NCI-H2107 (cell line): ENCODE measurements at regions not wholly inside any gene's neighbourhood (a gene's known extent, or its start where the extent isn't known, plus 50 kb on each side); places are given as distances from the start of the nearest gene placed in this dataset.
"Not testable (repeated sequence)": the region's sequence is repeated elsewhere in the genome, so short reads cannot be mapped to it uniquely, and the experiment has no call there.

ENCODE experiments used
- DNase-seq: peaks from one replicate; lab custom pipeline; 2025; lab: John Stamatoyannopoulos, UW

DNA sequence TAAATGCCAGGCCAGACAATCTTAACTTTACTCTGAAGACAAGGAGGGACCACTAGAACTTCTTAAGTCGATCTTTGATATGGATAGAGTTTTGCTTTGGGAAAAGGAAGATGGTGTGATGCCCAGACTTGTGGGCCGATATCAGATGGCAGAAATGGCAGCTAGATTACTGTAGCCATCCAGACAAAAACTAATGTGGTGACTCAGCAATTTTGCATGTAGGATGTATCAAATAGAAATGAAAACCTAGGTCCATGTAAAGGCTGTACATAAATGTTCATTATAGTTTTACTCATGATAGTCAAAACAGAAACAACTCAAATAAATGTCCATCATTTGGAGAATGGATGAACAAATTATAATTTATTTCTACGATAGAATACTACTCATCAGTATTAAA, 121.5 kb downstream of the APIP start:
- DNase-seq: no peak

DNA sequence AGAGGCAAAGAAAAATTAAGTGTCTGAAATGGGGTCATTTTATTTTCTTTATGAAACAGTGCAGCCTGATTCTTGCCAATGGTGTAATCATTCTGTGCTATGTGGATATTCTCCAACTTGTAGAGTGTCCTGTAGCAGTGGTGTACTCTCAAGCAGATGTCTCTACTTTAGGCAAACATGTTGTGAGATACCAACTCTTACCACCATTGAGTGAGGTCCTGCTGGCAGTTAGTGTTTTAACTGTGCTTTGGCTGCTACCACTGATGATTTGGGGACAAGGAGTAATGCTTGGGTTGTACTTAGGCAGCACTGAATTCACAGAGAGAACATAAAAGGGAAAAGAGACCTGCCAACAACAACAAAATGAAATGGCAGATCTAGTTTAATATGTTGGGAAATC, 122.5 kb downstream of the APIP start:
- DNase-seq: no peak

DNA sequence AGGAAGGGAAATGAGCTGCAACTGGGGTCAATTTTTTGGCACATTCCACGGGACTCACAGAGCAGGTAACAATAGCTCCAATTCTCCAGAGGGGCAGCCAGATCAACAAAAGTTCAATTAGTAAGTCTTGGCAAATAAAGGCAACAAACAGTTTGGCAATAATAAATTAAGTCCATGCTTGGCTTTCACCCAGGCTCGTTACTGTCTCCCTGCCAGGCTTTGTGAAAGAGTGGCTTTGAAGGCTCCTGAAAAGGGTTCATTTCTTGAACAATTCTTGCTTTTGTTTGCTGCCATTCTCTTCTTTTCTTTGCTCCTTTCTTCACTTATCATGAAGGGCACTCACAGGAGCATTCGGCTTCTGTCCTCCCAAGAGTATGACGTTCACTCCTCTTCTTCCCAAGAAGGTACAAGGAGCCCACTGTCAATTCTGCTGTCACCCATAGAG, 123.3 kb downstream of the APIP start:
- no peak for DNase-seq

DNA sequence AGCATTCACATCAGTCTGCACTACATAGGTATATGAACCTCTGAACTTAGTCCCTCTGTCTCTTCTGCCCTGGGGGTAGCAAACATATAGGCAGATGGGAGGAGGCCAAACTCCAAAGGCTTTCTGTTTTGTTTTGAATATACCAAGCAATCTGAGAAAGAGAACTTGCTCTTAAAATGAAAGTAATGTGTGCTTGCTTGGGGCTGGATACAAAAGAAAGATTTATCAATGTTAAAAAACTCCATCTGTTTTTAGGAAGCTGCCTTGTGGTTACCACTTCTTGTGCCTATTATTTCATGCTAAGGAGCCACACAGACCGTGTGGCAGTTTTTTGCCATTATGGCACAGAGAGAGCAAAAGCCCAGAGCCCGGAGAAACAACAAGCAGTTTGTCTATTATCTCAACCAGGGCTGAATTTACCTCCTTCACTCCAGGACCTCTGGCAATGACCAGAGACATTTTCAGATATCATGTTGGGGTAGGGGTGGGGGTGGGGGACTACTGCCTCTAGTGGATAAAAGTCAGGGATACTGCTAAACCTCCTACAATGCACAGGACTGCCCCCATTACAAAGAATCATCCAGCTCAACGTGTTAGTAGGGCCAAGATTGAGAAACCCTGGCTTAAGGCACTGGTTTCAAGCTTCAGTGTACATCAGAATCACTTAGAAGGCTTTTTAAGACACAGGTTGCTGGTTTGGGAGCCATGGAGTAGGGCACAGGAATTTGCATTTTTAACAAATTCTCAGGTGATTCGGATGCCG, 124.2 kb downstream of the APIP start:
- no peak for DNase-seq

DNA sequence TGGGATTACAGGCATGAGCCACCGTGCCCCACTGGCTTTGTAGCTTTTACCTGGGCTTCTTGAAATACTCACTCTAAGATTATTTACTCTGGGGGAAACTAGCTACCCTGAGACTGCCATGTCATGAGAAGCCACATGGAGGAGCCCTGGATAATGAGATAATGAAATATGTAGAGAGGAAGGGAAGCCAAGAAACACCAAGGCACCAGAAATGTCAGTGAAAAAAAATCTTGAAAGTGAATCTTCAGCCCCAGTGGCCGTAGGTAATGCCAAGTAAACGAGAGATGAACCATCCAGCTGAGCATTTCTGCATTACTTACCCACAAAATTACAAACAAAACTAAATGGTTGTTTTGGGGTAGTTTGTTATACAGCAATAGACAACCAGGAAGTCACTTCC, 125.6 kb downstream of the APIP start:
- no peak for DNase-seq

DNA sequence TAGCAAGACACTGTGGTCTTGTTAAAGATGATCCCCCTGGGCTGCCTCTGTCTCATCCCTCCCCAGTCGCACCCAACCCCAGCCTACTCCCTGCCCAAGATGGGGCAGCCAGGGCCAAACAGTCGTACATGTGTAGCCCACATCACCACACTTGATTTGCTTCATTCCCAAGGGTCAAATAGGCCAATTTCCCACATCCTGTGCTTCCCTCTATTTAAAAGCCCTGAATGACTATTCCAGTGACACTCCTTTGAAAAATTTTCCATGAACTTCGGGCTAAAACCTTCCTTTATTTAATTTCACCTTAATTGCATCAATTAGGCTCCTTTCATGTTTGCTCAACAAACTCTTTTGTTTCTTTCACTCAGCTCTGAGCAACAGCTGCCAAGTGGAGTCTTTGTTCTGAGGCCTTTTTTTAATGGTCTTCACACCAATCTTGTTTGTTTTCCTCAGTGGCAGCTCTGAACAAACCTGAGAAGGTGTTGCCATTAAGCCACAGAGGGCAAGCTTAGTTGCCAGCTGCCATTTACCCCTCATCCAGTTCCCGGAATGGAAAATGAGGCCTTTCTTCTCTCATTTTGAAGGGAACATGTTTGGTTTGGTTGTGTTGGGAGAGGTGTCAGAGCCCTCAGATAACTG, 126.9 kb downstream of the APIP start:
- DNase-seq: no peak

DNA sequence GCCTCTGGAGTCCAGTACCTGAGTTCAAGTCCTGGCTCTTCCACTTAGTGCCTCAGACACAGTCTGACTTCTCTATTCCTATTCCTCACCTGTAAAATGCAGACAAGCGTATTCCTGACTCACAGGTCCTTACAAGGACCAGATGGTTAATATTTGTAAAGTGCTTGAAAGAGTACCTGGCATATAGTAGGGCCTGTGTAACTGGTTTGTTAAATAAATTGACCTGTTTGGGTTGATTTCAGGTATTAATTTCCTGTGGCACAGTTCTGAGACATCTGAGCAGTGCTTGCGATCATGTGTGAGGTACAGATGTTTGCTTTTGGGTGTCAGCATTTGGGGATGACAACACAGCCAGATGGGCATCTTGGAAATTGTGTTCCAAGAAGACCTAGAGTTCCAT, 127.5 kb downstream of the APIP start:
- no peak for DNase-seq

DNA sequence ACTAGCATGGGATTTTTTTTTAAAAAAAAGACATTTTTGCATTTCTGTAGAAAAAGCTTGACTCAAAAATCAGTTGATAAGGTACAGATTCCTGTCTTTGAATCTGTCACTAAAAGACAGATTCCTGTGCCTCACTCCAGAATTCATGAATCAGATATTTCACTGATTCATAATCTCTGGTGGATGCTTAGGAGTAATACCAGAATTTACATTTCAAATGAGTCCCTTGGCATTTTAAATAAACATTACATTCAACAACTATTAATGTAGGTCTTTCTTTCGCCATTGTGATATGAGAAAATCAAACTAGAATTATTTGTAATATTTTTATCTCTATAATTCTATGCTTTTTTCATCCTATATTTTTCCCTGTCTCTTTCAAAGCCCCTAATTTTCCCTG, 128.3 kb downstream of the APIP start:
- DNase-seq: no peak

DNA sequence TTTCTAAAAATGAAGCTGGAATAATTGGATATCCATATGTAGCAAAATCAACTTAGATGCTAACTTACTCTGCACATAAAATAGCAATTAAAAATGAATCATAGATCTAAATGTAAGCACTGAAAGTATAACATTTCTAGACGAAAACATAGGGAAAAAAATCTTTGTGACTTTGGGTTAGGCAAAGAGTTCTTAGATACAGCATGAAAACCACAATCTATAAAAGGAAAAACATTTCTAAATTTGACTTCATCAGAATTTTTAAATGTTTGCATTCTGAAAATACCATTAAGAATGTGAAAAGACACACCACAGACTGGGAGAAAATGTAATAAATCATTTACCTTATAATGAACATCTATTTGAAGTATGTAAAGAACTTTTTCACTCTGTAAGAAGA, 128.8 kb downstream of the APIP start:
- no peak for DNase-seq

DNA sequence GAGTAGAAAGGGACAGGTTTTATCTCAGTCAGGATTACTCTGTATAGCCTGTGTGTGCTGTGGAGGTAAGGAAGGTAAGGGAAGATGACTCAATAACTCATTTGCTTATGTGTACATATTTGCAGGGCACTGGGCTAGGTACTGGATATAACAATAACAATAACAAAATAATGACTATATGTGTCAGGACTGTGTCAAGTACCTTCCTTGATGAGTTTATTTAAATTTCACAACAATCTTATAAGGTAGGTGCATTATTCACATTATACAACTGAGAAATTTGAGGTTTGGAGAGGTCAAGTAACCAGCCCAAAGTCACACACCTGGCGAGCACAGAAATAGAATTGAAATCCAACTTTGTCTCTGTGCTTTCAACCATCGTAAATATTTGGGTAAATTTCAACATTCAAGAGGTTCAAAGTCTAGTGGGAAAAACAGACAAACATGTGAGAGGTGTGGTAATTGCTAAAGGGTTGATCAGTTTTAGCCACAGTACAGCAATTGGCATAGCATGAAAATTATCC, 131.8 kb downstream of the APIP start:
- no peak for DNase-seq

DNA sequence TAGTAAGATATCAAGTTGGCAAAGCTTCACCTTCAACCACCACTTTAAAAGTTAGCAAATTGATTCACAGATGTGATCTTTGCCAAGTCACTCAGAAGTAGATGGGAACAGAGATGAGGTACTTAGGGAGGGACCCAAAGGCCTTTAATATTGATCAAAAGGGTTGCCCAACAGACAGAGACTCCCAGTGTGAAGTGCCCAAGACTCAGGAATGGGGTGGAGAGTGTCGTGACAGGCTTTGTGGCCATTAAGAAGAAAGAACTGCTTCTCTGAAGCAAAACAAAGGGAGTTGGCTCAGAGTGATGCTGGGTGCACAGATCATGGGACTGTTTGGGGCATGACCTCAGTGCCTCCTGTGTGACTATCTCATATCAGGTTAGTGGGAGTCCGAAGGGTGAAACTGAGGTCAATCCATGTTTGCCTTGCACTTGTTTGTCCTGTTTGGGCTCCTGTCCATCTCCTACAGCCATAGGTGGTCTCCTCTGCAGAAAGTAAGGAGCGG, 132.3 kb downstream of the APIP start:
- DNase-seq: no peak

DNA sequence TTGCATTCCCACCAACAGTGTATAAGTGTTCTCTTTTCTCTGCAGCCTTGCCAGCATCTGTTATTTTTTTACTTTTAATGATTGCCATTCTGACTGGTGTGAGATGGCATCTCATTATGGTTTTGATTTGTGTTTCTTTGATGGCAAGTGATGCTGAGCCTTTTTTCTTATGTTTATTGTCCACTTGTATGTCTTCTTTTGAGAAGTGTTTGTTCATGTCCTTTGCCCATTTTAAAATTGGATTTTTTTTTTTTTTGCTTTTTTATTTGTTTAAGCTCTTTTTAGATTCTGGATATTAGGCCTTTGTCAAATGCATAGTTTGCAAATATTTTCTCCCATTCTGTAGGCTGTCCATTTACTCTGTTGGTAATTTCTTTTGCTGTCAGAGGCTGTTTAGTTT, 134.4 kb downstream of the APIP start:
- DNase-seq: not testable (repeated sequence)

DNA sequence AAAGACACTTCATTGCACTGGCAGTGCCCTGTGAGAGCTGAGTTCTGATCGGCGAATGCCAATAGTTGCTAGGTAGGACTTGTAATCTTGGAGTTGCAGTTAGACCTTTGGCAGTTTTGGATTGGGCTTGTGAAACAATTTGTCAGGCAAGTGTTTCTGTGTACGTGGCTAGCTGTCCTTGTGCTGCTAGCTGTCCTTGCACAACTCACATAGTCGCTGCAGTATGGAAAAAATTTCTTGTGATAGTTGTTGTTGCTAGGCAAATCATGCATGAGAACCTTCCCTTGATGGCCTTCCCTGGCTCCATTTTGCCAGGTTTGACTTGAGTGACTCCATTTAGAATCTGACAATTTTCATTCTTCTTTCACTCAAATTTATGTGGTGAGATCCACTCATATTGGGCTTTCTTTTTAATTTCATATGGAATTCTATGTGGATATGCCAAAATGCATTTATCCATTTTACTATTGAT, 140.7 kb downstream of the APIP start:
- no peak for DNase-seq

DNA sequence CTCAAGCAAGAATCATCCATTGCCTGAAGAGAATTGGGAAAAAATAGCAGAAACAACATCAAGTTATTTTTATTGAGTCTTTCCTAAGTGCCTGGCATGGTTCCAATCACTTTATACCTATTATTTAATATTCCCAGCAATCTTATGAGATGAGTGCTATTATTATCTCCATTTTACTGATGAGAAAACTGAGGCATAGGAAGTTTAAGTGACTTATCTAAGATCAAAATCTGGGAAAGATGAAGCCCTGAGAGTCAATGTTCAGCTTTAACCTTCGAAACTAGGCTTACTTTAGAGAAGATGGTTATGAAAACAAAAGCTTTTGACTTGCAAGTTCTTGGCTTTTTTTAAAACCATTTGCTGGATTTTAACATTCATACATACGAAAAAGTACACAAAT, 141.6 kb downstream of the APIP start:
- no peak for DNase-seq

DNA sequence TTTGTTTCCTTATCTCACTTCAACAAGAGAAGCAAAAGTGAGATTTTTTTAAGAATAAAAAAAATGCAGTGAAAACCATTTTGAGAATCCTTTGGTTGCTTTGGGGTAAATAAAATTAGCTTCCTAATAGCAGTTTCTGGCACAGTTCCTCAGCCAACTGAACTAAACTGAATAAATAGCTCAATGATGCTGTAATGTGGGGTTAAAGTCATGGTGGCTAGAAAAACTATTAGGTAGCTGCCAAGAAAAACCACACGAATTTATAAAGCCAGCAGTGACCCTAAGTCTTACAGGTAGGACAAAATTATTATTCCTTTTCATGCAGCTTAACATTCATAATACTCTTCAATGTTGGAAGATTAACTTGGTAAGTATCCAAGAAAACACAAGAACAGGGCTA, 142.4 kb downstream of the APIP start:
- DNase-seq: no peak

DNA sequence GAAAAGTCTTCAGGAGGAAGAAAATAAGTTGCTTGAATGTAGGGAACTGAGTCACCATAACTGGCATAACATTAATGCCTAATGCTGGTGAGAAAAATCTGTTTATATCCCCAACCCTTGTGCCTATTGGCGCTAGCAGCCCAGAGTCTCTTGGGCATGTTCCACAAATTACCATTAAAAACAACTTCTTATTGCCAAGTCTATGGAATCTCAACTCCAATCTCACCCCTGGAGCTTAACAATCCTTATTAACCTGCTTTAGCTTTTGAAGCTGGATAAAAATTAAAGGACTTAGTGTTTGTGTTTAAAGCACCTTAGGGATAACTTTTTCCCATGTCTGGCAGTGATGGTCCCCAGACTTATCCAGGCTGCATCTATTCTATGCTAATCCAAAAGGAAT, 143.0 kb downstream of the APIP start:
- no peak for DNase-seq

DNA sequence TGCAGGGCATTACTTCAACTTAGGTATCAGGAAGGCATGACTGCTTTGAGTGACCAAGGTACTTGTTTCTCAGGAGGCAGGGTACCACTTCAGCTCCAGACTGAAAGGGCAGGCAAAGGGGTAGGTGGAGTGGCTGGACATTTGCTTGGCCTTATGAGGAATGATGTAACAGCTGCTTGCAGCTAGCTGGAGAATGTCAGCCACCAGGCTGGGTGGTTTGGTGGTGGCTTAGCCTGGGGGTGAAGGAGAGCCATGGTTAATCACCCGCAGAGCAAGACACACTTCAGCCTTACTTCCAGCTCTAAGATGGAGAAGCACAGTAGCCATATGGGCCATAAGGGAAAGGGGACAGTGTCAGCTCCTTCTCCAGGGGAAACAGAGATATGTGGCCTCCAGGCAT, 146.1 kb downstream of the APIP start:
- no peak for DNase-seq

DNA sequence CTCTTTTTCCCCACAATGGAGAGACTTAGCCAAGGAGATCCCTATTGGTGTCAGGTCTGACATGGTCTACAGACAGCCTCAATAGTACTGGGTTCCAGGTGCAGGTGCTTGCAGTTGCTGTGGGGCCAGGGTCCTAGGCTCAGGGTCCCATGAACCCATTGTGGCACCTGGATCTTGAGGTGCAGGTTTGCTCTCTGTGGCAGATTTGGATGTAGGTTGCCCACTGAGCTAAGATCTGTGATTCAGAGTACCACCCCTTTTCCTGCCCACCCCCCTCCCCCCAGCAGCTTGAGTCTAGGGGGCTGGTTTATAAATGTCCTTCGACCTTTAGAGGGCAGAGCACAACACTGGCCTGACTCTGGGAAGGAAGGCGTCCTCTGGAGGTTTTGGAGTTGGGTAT, 147.0 kb downstream of the APIP start:
- no peak for DNase-seq

DNA sequence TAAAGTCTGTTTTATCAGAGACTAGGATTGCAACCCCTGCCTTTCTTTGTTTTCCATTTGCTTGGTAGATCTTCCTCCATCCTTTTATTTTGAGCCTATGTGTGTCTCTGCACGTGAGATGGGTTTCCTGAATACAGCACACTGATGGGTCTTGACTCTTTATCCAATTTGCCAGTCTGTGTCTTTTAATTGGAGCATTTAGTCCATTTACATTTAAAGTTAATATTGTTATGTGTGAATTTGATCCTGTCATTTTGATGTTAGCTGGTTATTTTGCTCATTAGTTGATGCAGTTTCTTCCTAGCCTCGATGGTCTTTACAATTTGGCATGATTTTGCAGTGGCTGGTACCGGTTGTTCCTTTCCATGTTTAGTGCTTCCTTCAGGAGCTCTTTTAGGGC, 141.7 kb downstream of the EHF start:
- DNase-seq: not testable (repeated sequence)

DNA sequence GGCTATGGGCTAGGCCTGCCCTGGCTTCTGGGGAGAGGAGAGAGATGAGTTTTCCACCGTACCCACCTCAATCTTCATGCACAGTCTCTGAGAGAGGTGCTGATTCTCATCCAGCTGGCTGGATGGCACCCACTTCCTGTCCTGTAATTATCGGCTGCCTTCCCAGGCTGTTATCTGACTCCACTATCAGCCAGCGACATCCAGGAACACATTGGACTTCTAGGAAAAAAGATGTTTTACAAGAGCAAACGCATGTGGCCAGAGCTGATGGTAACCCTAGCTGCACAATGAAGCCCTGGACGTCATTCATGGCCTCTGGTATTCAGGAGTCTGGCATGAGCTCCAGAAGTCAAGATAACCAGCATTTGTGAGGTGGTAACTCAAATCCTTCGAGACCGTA, 137.4 kb downstream of the EHF start:
- DNase-seq: no peak

DNA sequence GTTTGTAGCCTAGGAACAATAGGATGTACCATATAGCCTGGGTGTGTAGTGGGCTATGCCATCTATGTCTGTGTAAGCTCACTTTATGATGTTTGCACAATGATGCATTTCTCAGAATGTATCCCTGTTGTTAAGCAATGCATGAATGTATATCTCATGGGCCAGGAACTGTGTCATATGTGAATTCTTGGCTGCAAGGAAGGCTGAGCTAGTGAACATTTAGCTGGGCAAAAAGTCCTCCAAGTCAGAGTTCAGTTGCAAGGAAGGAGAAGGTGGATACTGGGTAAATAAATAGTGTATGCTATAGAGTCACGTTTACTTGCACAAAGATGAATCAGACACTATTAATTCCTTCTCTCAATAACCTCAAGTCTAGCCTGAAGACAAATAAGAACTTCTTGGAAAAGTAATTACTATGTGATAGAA, 136.1 kb downstream of the EHF start:
- no peak for DNase-seq

DNA sequence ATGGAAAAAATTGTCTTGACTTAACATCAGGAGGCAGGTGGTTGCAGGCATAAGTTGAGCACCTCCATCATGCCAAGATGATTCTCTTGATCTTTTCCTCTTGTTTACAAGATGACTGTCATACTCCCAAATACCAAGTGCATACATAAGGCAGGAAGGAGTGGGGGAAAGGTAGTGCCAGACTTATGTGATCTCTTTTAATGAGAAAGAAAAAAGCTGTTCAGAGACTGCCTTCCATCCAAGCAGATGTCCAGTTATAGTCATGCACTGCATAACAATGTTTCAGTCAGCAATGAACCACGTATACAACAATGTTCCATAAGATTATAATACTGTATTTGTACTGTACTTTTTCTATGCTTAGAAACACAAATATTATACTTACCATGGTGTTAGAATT, 135.7 kb downstream of the EHF start:
- no peak for DNase-seq

DNA sequence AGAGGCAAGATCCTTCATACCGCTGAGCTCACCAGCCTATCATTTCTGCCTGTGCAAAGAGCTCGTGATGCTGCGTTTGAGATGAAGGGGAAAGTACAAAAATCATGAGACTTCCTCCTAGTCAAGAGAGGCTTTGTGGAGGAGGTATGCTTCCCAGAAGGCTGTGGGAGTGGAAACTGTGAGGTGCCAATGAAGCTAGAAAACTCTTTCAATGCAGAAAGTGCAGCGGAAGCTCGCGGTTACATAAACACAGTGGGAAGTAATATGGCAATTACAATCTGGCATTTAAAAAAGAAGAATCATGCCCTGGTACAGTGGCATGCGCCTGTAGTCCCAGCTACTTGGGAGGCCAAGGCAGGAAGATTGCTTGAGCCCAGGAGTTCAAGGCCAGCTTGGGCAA, 134.8 kb downstream of the EHF start:
- no peak for DNase-seq
